GM19395 (cell line): ENCODE measurements at regions not wholly inside any gene's neighbourhood (a gene's known extent, or its start where the extent isn't known, plus 50 kb on each side); places are given as distances from the start of the nearest gene placed in this dataset.
A peak's percentile ranks its signal among the peaks of the same experiment; 100 is the strongest.
"Not testable (repeated sequence)": the region's sequence is repeated elsewhere in the genome, so short reads cannot be mapped to it uniquely, and the experiment has no call there.

Experiments used
- ATAC-seq: cut with Tn5 transposase; IDR thresholded peaks from one replicate; pipeline ENCODE4 v1.9.1; 2021; ENCODE audit warnings: mild to moderate bottlenecking, moderate library complexity; ENCODE audit not compliant: unreplicated experiment

- ATAC-seq: no peak
Measured at GRCh38 chrX:39427492-39427891, 626.2 kb downstream of the MID1IP1 start.

- no peak for ATAC-seq
Measured at GRCh38 chrX:39427906-39428305, 626.6 kb downstream of the MID1IP1 start.

- ATAC-seq: no peak
Measured at GRCh38 chrX:39430551-39430950, 629.3 kb downstream of the MID1IP1 start.

GRCh38 chrX:39431893-39432292 lies 630.6 kb downstream of the MID1IP1 start:
- ATAC-seq: no peak

- ATAC-seq: not testable (repeated sequence)
Measured at GRCh38 chrX:39434671-39435070, 633.4 kb downstream of the MID1IP1 start.

- ATAC-seq: not testable (repeated sequence)
Measured at GRCh38 chrX:39436538-39436937, 635.3 kb downstream of the MID1IP1 start.

GRCh38 chrX:39437670-39438441 lies 636.6 kb downstream of the MID1IP1 start:
- no peak for ATAC-seq

- ATAC-seq: no peak
Measured at GRCh38 chrX:39438603-39439602, 637.6 kb downstream of the MID1IP1 start.

- peak; percentile 69 for ATAC-seq
Measured at GRCh38 chrX:39439906-39440798, 638.9 kb downstream of the MID1IP1 start.

- ATAC-seq: peak; percentile 39
Measured at GRCh38 chrX:39440799-39441284, 639.6 kb downstream of the MID1IP1 start.

- peak; percentile 62 for ATAC-seq
Measured at GRCh38 chrX:39442332-39442731, 641.1 kb downstream of the MID1IP1 start.

- no peak for ATAC-seq
Measured at GRCh38 chrX:39443240-39443639, 642.0 kb downstream of the MID1IP1 start.

GRCh38 chrX:39445336-39445735 lies 644.1 kb downstream of the MID1IP1 start:
- no peak for ATAC-seq

- no peak for ATAC-seq
Measured at GRCh38 chrX:39449352-39449751, 648.1 kb downstream of the MID1IP1 start.

- ATAC-seq: no peak
Measured at GRCh38 chrX:39450234-39450977, 647.4 kb downstream of the BCOR start.

GRCh38 chrX:39451046-39451445 lies 646.7 kb downstream of the BCOR start:
- ATAC-seq: no peak

- no peak for ATAC-seq
Measured at GRCh38 chrX:39452401-39452800, 645.4 kb downstream of the BCOR start.

GRCh38 chrX:39453889-39454621 lies 643.7 kb downstream of the BCOR start:
- no peak for ATAC-seq
